ENCODE measurements at regions not wholly inside any gene's neighbourhood (a gene's known extent, or its start where the extent isn't known, plus 50 kb on each side); places are given as distances from the start of the nearest gene placed in this dataset.
"Not testable (repeated sequence)": the region's sequence is repeated elsewhere in the genome, so short reads cannot be mapped to it uniquely, and the experiment has no call there.

- TF ChIP-seq CTCF (IDR thresholded peaks at IDR 0.05; ENCODE audit: insufficient read depth, low read depth, low read length, missing control alignments): no peak
- H3K4me3 ChIP-seq (ENCODE audit: low read length): no peak overlapping the region
- no peak for DNase-seq (ENCODE audit: low read depth)
Observed at GRCh38 chr2:38243186-38243880, 133.7 kb downstream of the ATL2 start.

- TF ChIP-seq CTCF (IDR thresholded peaks at IDR 0.05; ENCODE audit: insufficient read depth, low read depth, low read length, missing control alignments): no peak
- peak; percentile 98 for DNase-seq (ENCODE audit: low read depth)
- peak overlapping the region; percentile 13 for H3K4me3 ChIP-seq (ENCODE audit: low read length)
Observed at GRCh38 chr2:38239452-38239851, 137.6 kb downstream of the ATL2 start.

GRCh38 chr2:38238705-38239104 is 138.4 kb downstream of the ATL2 start:
- H3K4me3 ChIP-seq (ENCODE audit: low read length): peak overlapping the region; percentile 13
- DNase-seq (ENCODE audit: low read depth): not testable (repeated sequence)

- H3K4me3 ChIP-seq (ENCODE audit: low read length): no peak overlapping the region
- TF ChIP-seq CTCF (IDR thresholded peaks at IDR 0.05; ENCODE audit: insufficient read depth, low read depth, low read length, missing control alignments): no peak
- DNase-seq (ENCODE audit: low read depth): no peak
Observed at GRCh38 chr2:38237311-38237710, 139.8 kb downstream of the ATL2 start.

- TF ChIP-seq CTCF (IDR thresholded peaks at IDR 0.05; ENCODE audit: insufficient read depth, low read depth, low read length, missing control alignments): no peak
- DNase-seq (ENCODE audit: low read depth): peak; percentile 44
- H3K4me3 ChIP-seq (ENCODE audit: low read length): no peak overlapping the region
Observed at GRCh38 chr2:38233231-38233983, 143.7 kb downstream of the ATL2 start.

- no peak overlapping the region for H3K4me3 ChIP-seq (ENCODE audit: low read length)
- TF ChIP-seq CTCF (IDR thresholded peaks at IDR 0.05; ENCODE audit: insufficient read depth, low read depth, low read length, missing control alignments): no peak
- DNase-seq (ENCODE audit: low read depth): no peak
Observed at GRCh38 chr2:38232454-38232853, 144.6 kb downstream of the ATL2 start.

- no peak overlapping the region for H3K4me3 ChIP-seq (ENCODE audit: low read length)
- no peak for DNase-seq (ENCODE audit: low read depth)
- no peak for TF ChIP-seq CTCF (IDR thresholded peaks at IDR 0.05; ENCODE audit: insufficient read depth, low read depth, low read length, missing control alignments)
Observed at GRCh38 chr2:38230756-38231155, 146.3 kb downstream of the ATL2 start.

Measured in epithelial cell of esophagus (primary cell).